HG03025 (cell line): ENCODE measurements at regions not wholly inside any gene's neighbourhood (a gene's known extent, or its start where the extent isn't known, plus 50 kb on each side); places are given as distances from the start of the nearest gene placed in this dataset.
"Not testable (repeated sequence)": the region's sequence is repeated elsewhere in the genome, so short reads cannot be mapped to it uniquely, and the experiment has no call there.

Source experiments
- ATAC-seq: cut with Tn5 transposase; IDR thresholded peaks from one replicate; pipeline ENCODE4 v1.9.1; 2021; ENCODE audit warnings: mild to moderate bottlenecking, moderate library complexity; ENCODE audit not compliant: unreplicated experiment, low FRiP score

DNA sequence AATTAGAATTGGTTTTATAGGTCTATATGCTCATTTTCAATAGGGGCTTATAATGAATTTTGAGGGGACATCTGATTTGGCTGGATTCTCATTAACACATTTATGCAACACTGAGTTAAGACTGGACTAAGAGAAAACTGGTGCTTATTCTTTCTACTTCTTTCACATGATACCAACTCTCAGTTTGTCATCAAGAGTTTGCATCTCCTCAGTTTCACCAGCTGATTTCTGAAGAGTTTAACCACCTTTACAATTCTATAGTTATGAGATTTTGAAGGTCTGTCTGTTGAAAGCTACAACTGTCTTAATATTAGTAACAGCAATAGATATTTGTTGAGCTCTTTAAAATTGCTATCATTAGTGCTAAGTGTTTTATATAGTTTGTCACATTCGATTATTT, 867.0 kb upstream of the SORCS1 start:
- no peak for ATAC-seq

DNA sequence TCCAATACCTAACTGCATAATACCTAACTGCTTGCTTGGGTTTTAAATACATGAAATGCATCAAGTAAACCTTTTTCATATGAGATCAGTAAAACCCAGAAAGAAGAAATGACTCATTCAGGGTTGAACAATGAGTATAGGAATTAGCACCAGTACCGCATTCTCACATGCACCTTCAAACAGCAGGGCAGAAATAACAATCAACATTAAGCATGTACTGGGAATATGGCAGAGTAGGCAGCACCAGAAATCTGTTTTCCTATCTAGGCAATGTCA, 850.3 kb upstream of the SORCS1 start:
- ATAC-seq = peak; percentile 64

DNA sequence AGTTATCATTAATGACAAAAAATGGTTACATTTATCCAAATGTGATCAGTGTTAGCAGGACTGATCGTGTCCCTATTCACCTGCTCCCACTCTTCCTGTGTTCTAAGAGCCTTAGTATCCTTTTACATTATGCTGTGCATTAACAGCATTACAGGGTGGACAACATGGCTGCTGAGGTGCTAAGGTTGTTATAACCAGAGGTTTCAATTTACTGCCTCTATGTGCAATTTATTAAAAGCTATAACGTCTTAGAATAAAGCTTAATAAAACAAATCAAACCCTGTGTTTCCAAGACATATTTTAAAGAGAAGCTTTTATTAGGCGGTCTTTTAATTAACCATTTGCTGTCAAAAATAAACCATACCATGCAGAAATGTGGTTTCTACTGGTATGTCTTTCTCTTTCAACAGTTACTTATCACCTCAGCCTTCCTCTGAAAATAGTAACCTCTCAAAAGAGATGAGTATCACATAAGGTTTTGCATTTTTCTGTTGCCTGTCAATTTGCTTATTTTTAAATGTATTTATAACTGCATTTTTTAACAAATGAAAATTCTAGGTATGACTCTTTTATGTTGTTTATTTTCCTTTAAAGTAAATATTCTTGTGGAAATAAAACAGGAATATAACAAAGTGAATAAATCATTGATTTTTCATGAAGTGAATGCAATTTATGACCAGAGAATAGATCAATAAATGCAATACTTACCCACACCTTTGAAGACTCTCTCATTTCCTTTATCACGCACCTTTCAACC, 849.8 kb upstream of the SORCS1 start:
- ATAC-seq = no peak

DNA sequence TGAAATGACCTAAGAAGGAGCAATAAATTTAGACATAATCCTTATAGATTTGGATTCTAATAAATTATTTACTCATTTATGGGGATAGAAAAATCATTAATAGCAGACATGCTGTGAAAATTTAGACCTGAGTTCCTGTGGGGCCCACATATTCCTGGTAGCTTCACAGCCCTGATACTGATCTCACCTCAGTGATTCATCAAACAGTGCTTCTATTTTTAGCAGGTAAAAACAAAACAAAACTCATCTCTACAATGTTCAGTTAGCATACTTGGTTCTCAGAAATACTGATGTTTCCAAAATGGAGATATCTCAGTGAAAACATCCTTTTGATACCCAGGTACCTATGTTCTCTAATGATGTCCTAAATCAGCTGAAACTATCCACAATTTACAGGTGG, 841.1 kb upstream of the SORCS1 start:
- ATAC-seq = no peak

DNA sequence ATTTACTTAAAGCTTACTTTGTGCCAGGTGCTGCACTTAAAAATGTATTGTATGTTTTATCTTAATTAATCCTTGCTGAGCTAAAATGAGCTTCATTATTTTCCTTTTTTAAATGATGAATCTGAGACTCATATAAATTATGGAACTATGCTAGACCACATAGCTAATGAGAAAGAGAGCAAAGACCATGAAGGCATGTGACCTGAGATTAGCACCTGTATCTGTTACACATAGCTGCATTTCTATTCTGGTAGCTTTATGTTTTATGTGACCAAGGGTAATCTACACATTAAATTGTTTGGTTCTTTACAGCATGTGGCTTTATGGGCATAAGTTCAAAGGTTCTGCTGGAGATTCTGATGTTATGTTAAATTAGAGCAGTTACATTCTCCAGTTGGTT, 839.1 kb upstream of the SORCS1 start:
- no peak for ATAC-seq

DNA sequence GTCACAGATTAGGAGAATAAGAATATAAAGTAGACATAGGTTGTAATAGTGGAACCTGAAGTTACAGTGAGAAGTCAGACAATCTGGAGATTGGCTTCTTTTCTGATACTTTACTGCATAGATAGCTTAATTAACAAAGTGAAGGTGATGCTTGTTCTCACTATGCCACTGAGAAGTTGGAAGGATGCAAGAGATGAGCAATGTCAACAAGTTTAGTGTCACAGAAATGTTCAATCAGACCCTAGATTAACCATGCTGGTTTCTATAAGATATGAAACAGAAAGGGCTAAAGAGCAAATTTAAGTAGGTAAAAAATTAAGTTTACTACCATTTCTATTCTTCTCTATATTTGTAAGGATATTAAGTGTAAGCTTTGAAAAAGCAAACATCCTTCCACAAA, 838.6 kb upstream of the SORCS1 start:
- no peak for ATAC-seq

DNA sequence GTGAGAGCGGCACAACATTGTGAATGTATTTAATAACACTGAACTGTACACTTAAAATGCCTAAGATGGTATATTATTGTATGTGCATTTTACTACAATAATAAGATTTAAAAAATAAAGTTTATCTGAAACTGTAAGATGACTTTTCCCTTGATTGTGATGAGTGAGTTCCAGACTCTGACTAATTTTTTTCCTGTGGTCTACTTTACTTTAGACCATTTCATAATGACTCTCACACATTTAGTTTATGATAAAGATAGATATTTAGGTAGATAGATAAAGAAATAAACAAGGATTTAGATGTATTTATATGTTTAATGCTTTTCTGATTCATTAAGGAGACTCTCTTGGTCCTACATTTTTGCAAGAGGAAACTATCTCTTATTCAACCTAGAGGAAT, 835.9 kb upstream of the SORCS1 start:
- no peak for ATAC-seq

DNA sequence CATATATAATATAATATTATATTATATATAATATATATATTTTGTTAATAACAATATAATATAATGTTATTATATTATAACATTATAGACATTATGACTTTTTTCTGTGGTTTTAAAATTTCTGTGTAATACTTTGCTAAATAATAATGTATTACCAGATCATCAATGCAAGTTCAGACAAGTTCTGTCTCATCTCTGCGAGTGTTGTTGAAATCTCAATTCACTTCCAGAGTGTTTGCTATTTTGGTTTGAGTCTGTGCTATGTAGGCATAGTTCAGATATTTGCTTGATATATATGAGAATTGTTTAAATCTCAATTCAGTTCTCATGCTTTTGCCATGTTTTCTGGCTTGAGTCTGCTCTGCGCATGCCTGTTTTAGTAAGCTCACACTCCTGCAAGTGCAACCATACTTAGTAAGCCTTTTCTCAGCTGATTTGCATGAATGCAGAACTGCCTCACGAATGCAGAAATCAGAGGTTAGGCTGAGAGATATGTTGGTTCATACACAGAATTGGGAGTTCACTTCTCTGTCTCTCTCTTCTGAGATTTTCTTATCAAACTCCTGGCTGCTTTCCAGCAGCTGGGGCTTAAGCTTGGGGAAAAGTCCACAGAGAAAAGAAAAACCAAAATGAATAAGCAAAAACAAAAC, 830.2 kb upstream of the SORCS1 start:
- ATAC-seq = no peak

DNA sequence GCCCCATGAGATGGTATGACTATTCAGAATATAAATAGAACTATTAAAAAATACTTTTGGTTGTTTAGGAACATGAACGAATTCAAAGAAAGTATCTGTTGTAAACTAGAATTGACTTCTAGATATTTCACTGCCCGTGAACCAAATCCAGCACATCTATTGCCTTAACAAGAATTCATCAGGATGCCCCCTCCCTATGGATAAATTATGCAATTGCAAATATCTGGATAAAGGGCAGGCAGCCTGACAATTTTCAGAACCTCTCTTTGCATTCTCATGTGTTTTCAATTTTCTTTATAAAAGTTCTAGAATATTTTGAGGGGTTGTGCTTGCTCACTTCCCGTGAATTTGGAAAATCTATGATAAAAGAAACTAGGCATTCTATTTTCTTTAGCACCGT, 822.1 kb upstream of the SORCS1 start:
- ATAC-seq = no peak

DNA sequence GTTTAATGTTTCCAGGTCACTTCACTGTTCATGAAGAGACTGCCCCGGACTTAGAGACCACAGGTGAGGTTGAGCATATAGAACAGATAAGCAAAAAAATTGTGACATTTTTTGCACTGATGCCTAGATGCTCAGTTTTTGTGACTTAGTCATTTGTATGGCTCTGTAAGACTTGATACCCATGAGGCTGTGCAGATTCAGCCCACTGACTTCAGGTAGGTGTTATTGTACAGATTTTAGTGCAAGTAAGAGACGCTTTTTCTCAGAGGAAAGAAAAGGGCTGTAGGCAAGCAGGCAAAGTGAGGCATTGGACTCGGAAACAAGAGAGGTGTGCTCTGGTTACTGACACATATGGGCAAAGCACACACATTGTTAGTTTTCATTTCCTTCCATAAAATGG, 820.1 kb upstream of the SORCS1 start:
- ATAC-seq = no peak

DNA sequence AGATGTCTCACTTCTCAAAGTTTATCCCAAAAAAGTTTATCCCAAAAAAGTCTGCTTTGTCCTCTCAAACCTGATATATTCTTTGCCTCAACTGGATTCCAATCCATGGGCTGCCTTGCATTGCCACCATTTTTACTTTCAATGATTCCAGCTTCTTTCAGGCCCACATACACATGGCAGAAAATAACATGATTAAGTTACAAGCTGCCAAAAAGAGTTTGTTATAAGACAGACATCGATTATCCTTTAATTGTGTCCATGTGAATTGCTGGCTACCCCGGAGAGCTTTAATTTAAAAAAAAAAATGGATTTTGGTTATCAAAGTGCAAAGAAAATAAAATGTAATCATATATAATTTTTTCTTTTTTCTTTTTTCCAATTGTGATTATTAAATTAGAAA, 819.6 kb upstream of the SORCS1 start:
- ATAC-seq = no peak

DNA sequence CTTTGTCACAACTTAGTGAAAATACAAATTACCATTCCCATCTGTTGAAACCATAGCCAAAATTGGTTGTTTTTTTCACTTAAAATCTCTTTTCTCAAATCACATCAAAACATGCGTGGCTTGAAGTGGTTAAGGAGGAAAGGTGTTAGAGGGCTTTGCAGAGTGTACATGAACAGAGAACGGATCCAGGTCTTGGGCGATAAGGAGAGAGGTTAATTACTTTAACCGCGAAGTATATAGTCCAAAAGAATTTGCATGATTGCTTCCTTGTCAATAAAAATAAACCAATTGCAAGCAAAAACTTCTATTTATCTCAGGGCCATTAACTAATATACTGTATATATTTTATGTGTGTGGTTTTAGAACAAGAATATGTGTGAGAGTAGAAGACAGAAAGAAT, 813.9 kb upstream of the SORCS1 start:
- no peak for ATAC-seq

DNA sequence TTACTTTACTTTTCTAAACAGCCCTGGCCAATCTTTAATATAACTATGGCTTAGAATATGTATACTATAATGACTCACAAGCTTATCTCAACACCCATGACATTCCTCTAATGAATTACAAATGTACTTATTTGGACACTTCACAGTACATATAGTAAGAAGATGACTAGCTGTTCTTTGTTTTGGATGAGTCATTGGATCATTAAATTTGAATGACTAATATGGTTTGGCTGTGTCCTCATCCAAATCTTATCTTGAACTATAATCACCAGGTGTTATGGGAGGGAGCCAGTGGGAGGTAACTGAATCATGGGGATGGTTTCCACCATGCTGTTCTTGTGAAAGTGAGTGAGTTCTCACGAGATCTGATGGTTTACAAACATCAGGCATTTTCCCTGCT, 807.5 kb upstream of the SORCS1 start:
- ATAC-seq = no peak

DNA sequence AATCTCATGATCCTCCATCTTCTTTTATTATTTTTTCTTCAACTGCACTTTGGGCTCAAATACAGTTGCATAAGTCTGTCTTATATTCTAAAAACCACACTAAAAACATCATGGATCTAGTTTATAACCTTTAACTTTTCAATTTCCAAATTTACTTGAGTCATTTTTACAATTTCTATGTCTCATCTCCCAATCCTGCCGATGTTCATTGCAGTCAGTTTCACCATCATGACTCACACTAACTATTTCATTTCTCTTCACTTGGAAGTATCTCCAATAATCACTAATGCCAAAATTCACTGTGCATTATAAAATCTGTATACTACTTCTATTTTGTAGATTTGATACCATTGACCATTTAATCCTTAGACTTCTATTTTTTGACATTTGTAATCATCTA, 806.9 kb upstream of the SORCS1 start:
- ATAC-seq = no peak

DNA sequence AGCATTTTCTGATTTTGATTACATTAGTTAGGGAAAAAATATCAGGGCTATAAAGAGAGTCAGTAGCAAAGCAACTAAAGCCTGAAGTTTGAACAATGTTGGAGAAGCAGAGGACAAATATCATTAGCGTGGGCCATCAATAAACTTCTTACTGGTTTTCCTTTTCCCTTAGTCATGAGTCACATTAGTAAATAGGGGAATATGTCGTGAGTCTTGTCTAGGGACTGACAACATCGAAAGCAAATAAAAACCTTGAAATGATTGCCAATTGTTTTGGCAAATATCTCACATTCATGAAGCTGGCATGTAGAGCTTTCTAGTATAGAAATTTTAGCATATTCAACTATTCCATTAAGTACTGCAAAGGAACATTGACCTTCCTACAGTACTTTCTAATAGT, 806.0 kb upstream of the SORCS1 start:
- ATAC-seq = no peak

DNA sequence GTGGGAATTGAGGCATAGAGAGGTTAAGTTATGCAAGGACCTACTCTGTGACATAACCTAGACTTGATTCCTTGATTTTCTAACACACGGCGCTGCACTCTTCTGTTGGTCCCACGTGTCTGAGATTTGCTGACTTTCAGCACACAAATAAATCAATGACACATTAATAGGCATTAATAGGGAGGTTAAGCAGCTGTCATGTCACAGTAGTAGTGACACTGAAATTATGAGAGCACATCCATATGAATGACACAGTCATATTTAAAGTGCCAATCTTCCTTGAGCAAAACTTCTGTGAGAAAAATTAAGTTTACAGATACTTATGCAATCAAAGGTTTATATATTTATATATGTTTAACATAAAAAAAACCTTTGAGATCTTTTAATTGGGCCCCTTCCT, 805.4 kb upstream of the SORCS1 start:
- ATAC-seq = no peak

DNA sequence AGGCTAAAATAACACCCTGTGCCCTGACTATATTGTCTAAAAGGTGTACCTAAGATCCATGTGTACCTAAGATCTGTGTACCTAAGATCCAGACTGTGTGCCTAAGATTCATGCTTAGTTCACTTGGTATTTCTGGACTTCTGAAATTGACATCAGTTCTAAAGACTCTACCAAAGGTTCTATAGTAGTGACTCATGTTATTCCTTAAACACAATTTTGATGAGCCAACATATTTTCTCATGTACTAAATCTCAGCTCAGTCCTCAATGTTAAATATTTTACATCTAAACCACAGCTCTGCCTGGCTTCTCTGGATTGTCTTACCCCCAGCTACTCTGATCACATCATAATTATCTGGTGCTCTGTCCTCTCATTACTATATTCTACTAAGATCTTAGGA, 802.3 kb upstream of the SORCS1 start:
- ATAC-seq = no peak

DNA sequence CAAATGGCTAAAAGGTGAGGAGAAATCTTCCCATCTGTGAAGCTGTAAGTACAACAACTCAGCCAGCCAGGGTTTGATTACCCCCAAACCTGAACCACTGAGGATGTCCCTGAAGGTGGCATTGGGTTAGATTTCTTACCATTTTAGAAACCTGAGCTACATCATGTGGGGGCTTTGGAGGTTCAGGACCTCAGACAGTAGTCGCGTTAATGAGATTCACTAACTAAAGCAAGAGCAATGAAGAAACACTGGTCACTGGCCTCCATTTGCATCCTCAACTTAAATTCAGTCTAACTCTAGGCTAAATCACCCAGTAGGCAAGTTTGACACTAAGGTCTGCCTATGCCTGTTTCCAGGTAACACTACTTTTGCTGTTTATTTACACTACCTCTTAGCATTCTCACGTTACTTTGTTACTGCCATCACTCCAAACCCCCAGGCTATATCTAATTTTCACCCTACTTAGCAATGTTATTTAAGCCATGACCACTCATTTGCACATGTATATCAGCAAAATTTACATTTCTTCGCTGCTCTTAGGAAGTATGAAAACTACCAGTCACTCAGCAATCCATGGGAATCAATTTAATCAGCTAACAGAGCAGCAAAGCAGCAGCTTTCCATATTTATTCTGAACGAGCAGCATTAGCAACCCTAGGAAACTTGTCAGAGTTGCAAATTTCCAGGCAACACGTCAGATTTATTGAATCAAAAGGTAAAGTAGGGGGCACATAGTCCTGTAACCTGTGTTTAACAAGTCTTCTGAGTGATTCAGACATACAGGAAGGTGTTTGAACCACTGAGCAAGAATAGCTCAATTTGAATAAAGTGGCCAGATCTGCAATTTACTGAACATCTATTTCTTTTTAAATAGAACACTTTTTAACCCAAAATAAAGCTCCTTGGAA, 788.4 kb upstream of the SORCS1 start:
- no peak for ATAC-seq

DNA sequence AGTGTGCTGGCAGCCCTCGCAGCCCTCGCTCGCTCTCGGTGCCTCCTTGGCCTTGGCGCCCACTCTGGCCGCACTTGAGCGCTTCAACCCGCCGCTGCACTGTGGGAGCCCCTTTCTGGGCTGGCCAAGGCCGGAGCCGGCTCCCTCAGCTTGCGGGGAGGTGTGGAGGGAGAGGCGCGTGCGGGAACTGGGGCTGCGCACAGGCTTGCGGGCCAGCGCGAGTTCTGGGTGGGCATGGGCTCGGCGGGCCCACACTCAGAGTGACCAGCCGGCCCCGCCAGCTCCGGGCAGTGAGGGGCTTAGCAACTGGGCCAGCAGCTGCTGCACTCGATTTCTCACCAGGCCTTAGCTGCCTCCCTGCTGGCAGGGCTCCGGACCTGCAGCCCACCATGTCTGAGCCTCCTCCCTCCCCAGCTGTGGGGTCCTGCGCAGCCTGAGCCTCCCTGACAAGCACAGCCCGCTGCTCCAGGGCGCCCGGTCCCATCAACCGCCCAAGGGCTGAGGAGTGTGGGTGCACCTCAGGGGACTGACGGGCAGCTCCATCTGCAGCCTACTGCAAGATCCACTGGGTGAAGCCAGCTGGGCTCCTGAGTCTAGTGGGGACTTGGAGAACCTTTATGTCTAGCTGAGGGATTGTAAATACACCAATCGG, 786.0 kb upstream of the SORCS1 start:
- not testable (repeated sequence) for ATAC-seq

DNA sequence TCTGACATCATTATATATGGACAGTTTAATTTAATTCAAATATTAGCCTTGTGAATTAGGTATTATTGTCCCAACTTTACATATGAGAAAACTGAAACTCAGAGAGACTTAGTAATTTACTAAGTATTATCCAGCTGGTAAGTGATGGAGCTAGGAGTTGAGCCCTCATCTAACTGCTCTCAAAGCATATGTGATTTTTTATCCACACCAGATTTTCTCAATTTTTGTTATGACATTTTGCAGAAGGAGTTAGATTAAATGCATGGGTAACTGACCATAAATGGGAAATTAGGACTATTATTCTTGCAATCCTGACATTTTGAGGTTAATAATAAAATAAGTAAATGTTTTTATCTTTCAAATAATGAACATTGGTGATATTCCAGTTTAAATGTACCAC, 778.3 kb upstream of the SORCS1 start:
- no peak for ATAC-seq

DNA sequence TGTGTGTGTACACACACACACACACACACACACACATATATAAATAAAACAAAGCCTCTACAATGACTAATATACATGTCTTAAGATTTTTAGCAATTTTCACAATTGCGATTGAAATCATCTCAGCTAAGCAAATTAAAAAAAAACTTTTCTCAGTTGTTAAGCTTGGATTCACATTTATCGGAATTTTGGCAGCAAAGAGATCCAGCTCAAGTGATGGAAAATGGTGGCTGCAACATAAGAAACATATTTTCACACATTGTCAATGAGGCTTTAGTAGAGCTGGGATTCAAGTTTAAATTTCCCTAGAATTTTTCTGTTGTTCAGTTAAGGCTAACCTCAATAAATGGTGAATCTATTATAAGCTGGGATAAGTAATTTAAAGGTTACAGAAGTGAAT, 768.6 kb upstream of the SORCS1 start:
- no peak for ATAC-seq
